GM06990 (cell line): ENCODE measurements at regions not wholly inside any gene's neighbourhood (a gene's known extent, or its start where the extent isn't known, plus 50 kb on each side); places are given as distances from the start of the nearest gene placed in this dataset.

ENCODE experiments used
- DNase-seq: peaks from one replicate; pipeline ENCODE4 v3.0.0-alpha.2; 2011; ENCODE audit not compliant: insufficient read length; ENCODE audit errors: extremely low read depth
- H3K27me3 ChIP-seq: replicated peaks from 2 replicates; pipeline ENCODE4 v1.6.0; 2011; ENCODE audit warnings: low read length; ENCODE audit not compliant: control insufficient read depth, insufficient read depth
- H3K36me3 ChIP-seq: 2 replicates; pipeline ENCODE4 v1.5.1; 2011; ENCODE audit warnings: low read length; ENCODE audit not compliant: control insufficient read depth, insufficient read depth
- H3K4me3 ChIP-seq: replicated peaks from 2 replicates; pipeline ENCODE4 v1.5.1; 2011; ENCODE audit warnings: low read depth, mild to moderate bottlenecking, control low read depth, low read length
- CTCF ChIP-seq: IDR thresholded peaks from 2 replicates; pipeline ENCODE4 v1.5.1; 2011; ENCODE audit warnings: low read length, control low read depth, mild to moderate bottlenecking, inconsistent platforms; ENCODE audit not compliant: insufficient read depth, poor library complexity, severe bottlenecking

- H3K4me3 ChIP-seq, result no peak overlapping the region
- H3K27me3 ChIP-seq, result no peaks in the 10 kb centered on the region
- no peaks in the 10 kb centered on the region for H3K36me3 ChIP-seq
- DNase-seq, result no peak
- TF ChIP-seq CTCF, result no peak
Observed at GRCh38 chr4:123455360-123455759, 58.8 kb downstream of the SPRY1 start.

GRCh38 chr4:123462007-123462406 is 65.4 kb downstream of the SPRY1 start:
- Histone ChIP-seq H3K4me3 (no peak overlapping the region), H3K36me3 (no peaks in the 10 kb centered on the region), H3K27me3 (no peaks in the 10 kb centered on the region)
- DNase-seq, result no peak
- TF ChIP-seq CTCF, result no peak

GRCh38 chr4:123463869-123464268 is 67.3 kb downstream of the SPRY1 start:
- TF ChIP-seq CTCF, result no peak
- DNase-seq, result no peak
- no peaks in the 10 kb centered on the region for H3K36me3 ChIP-seq
- no peak overlapping the region for H3K4me3 ChIP-seq
- no peaks in the 10 kb centered on the region for H3K27me3 ChIP-seq

- Histone ChIP-seq H3K36me3 (no peaks in the 10 kb centered on the region), H3K27me3 (no peaks in the 10 kb centered on the region), H3K4me3 (no peak overlapping the region)
- no peak for TF ChIP-seq CTCF
- no peak for DNase-seq
Observed at GRCh38 chr4:123465416-123465815, 68.8 kb downstream of the SPRY1 start.

GRCh38 chr4:123466080-123466785 is 69.6 kb downstream of the SPRY1 start:
- Histone ChIP-seq H3K4me3 (no peak overlapping the region), H3K27me3 (no peaks in the 10 kb centered on the region), H3K36me3 (no peaks in the 10 kb centered on the region)
- TF ChIP-seq CTCF, result no peak
- no peak for DNase-seq
